ENCODE measurements at regions not wholly inside any gene's neighbourhood (a gene's known extent, or its start where the extent isn't known, plus 50 kb on each side); places are given as distances from the start of the nearest gene placed in this dataset.

GRCh38 chr2:156706576-156706975, 270.4 kb downstream of the GPD2 start:
- H3K27me3 ChIP-seq (replicated peaks; ENCODE audit: control insufficient read depth, insufficient read depth, low read length): no peaks in the 10 kb centered on the region
- H3K4me3 ChIP-seq (replicated peaks; ENCODE audit: low read depth, low read length): no peak overlapping the region
- DNase-seq (ENCODE audit: extremely low read depth, insufficient read length): no peak
- no peaks in the 10 kb centered on the region for H3K36me3 ChIP-seq (ENCODE audit: control insufficient read depth, insufficient read depth, low read length)
- no peak for TF ChIP-seq CTCF (IDR thresholded peaks at IDR 0.05; ENCODE audit: insufficient read depth, low read length, poor library complexity, severe bottlenecking)

GRCh38 chr2:156708051-156708450, 271.9 kb downstream of the GPD2 start:
- no peak overlapping the region for H3K4me3 ChIP-seq (replicated peaks; ENCODE audit: low read depth, low read length)
- no peak for DNase-seq (ENCODE audit: extremely low read depth, insufficient read length)
- H3K36me3 ChIP-seq (ENCODE audit: control insufficient read depth, insufficient read depth, low read length): no peaks in the 10 kb centered on the region
- no peak for TF ChIP-seq CTCF (IDR thresholded peaks at IDR 0.05; ENCODE audit: insufficient read depth, low read length, poor library complexity, severe bottlenecking)
- H3K27me3 ChIP-seq (replicated peaks; ENCODE audit: control insufficient read depth, insufficient read depth, low read length): no peaks in the 10 kb centered on the region

- no peak for TF ChIP-seq CTCF (IDR thresholded peaks at IDR 0.05; ENCODE audit: insufficient read depth, low read length, poor library complexity, severe bottlenecking)
- H3K27me3 ChIP-seq (replicated peaks; ENCODE audit: control insufficient read depth, insufficient read depth, low read length): no peaks in the 10 kb centered on the region
Measured at GRCh38 chr2:156709091-156709490, 272.9 kb downstream of the GPD2 start.

GRCh38 chr2:156719036-156719435, 282.9 kb downstream of the GPD2 start:
- no peak for DNase-seq (ENCODE audit: extremely low read depth, insufficient read length)
- Histone ChIP-seq H3K4me3 (replicated peaks; ENCODE audit: low read depth, low read length) (no peak overlapping the region), H3K36me3 (ENCODE audit: control insufficient read depth, insufficient read depth, low read length) (no peaks in the 10 kb centered on the region), H3K27me3 (replicated peaks; ENCODE audit: control insufficient read depth, insufficient read depth, low read length) (no peaks in the 10 kb centered on the region)
- no peak for TF ChIP-seq CTCF (IDR thresholded peaks at IDR 0.05; ENCODE audit: insufficient read depth, low read length, poor library complexity, severe bottlenecking)

More at GRCh38 chr2:156709091-156709490, 272.9 kb downstream of the GPD2 start:
- Histone ChIP-seq H3K4me3 (replicated peaks; ENCODE audit: low read depth, low read length) (no peak overlapping the region), H3K36me3 (ENCODE audit: control insufficient read depth, insufficient read depth, low read length) (no peaks in the 10 kb centered on the region)
- DNase-seq (ENCODE audit: extremely low read depth, insufficient read length): no peak

- TF ChIP-seq CTCF (IDR thresholded peaks at IDR 0.05; ENCODE audit: insufficient read depth, low read length, poor library complexity, severe bottlenecking): no peak
- no peak for DNase-seq (ENCODE audit: extremely low read depth, insufficient read length)
- no peak overlapping the region for H3K4me3 ChIP-seq (replicated peaks; ENCODE audit: low read depth, low read length)
- H3K27me3 ChIP-seq (replicated peaks; ENCODE audit: control insufficient read depth, insufficient read depth, low read length): no peaks in the 10 kb centered on the region
- H3K36me3 ChIP-seq (ENCODE audit: control insufficient read depth, insufficient read depth, low read length): no peaks in the 10 kb centered on the region
Measured at GRCh38 chr2:156727867-156728266, 291.7 kb downstream of the GPD2 start.

GRCh38 chr2:156728328-156728727, 292.1 kb downstream of the GPD2 start:
- no peaks in the 10 kb centered on the region for H3K27me3 ChIP-seq (replicated peaks; ENCODE audit: control insufficient read depth, insufficient read depth, low read length)
- no peak overlapping the region for H3K4me3 ChIP-seq (replicated peaks; ENCODE audit: low read depth, low read length)
- no peak for TF ChIP-seq CTCF (IDR thresholded peaks at IDR 0.05; ENCODE audit: insufficient read depth, low read length, poor library complexity, severe bottlenecking)
- no peaks in the 10 kb centered on the region for H3K36me3 ChIP-seq (ENCODE audit: control insufficient read depth, insufficient read depth, low read length)
- no peak for DNase-seq (ENCODE audit: extremely low read depth, insufficient read length)

Data from GM06990 (cell line).